Ascending aorta (tissue), 2 donors: ENCODE measurements at regions not wholly inside any gene's neighbourhood (a gene's known extent, or its start where the extent isn't known, plus 50 kb on each side); places are given as distances from the start of the nearest gene placed in this dataset.
A peak's percentile ranks its signal among the peaks of the same experiment; 100 is the strongest.

Experiments used
- DNase-seq, 2 donors: peaks; one replicate each; pipeline ENCODE4 v3.0.0-alpha.2; 2019; ENCODE audit warnings: low spot score in 2 of 2
- H3K27ac ChIP-seq, 2 donors: fragments of 200-600 bp; sonication (generic); one replicate each; pipeline ENCODE4 v1.5.1; 2016 to 2017; ENCODE audit warnings: mild to moderate bottlenecking in 1 of 2
- H3K27me3 ChIP-seq: fragments of 200-600 bp; sonication (generic); one replicate; pipeline ENCODE4 v1.5.1; 2017
- H3K36me3 ChIP-seq, 2 donors: fragments of 200-600 bp; sonication (generic); one replicate each; pipeline ENCODE4 v1.5.1; 2016
- H3K4me1 ChIP-seq, 2 donors: fragments of 200-600 bp; sonication (generic); one replicate each; pipeline ENCODE4 v1.5.1; 2016 to 2017; ENCODE audit warnings: mild to moderate bottlenecking in 1 of 2
- H3K4me3 ChIP-seq, 2 donors: fragments of 200-600 bp; sonication (generic); one replicate each; pipeline ENCODE4 v1.5.1; 2016 to 2017; ENCODE audit warnings: mild to moderate bottlenecking in 1 of 2
- H3K9me3 ChIP-seq, 2 donors: fragments of 200-600 bp; sonication (generic); one replicate each; pipeline ENCODE4 v1.5.1; 2016
- CTCF ChIP-seq, 3 experiments: fragments of 200-600 bp in 2 of 3; fragments of 450-650 bp in 1 of 3; sonication (generic) in 2 of 3; IDR thresholded peaks; one replicate each; pipeline ENCODE4 v1.5.1; 2016 to 2019; ENCODE audit warnings: antibody characterized with exemption in 3 of 3, mild to moderate bottlenecking in 1 of 3, moderate library complexity in 1 of 3
- intact Hi-C: fragments of 100-400 bp; cut with DNase I; formaldehyde crosslinking; loops from one replicate; pipeline ENCODE4 v1.15.1; 2023

- peak in 1 of 2 donors; percentile 35 for DNase-seq
- Histone ChIP-seq H3K9me3 (no peaks in the 10 kb centered on the region), H3K36me3 (no peaks in the 10 kb centered on the region), H3K4me1 (no peaks in the 10 kb centered on the region), H3K27ac (no peak overlapping the region), H3K4me3 (no peak overlapping the region), H3K27me3 (no peaks in the 10 kb centered on the region)
- intact Hi-C loops: no loop called here
- no peak for TF ChIP-seq CTCF (IDR thresholded peaks at IDR 0.05)
These were observed 118.7 kb downstream of the CYP26B1 start for GRCh38 chr2:72028996-72029395.

- intact Hi-C loops: no loop called here
- Histone ChIP-seq H3K4me3 (no peak overlapping the region), H3K9me3 (no peaks in the 10 kb centered on the region), H3K27me3 (no peaks in the 10 kb centered on the region), H3K36me3 (no peaks in the 10 kb centered on the region), H3K27ac (no peak overlapping the region), H3K4me1 (no peaks in the 10 kb centered on the region)
- TF ChIP-seq CTCF (IDR thresholded peaks at IDR 0.05): no peak
- DNase-seq: peak in 1 of 2 donors; percentile 49
These were observed 119.2 kb downstream of the CYP26B1 start for GRCh38 chr2:72028351-72028995.

GRCh38 chr2:72027426-72028161 lies 120.1 kb downstream of the CYP26B1 start:
- Histone ChIP-seq H3K4me3 (no peak overlapping the region), H3K27me3 (no peaks in the 10 kb centered on the region), H3K9me3 (no peaks in the 10 kb centered on the region), H3K27ac (no peak overlapping the region), H3K36me3 (no peaks in the 10 kb centered on the region), H3K4me1 (no peaks in the 10 kb centered on the region)
- intact Hi-C loops: no loop called here
- no peak for TF ChIP-seq CTCF (IDR thresholded peaks at IDR 0.05)
- DNase-seq: peak in 1 of 2 donors; percentile 58

- Histone ChIP-seq H3K4me1 (no peaks in the 10 kb centered on the region), H3K27me3 (no peaks in the 10 kb centered on the region), H3K27ac (no peak overlapping the region), H3K4me3 (no peak overlapping the region), H3K36me3 (no peaks in the 10 kb centered on the region), H3K9me3 (no peaks in the 10 kb centered on the region)
- DNase-seq: peak in 1 of 2 donors; percentile 25
- intact Hi-C loops: no loop called here
- no peak for TF ChIP-seq CTCF (IDR thresholded peaks at IDR 0.05)
These were observed 120.7 kb downstream of the CYP26B1 start for GRCh38 chr2:72026819-72027425.

- Histone ChIP-seq H3K27me3 (no peaks in the 10 kb centered on the region), H3K27ac (no peak overlapping the region), H3K9me3 (no peaks in the 10 kb centered on the region), H3K4me3 (no peak overlapping the region), H3K4me1 (no peaks in the 10 kb centered on the region), H3K36me3 (no peaks in the 10 kb centered on the region)
- DNase-seq: peak in 1 of 2 donors; percentile 53
- intact Hi-C loops: no loop called here
- TF ChIP-seq CTCF (IDR thresholded peaks at IDR 0.05): no peak
These were observed 123.0 kb downstream of the CYP26B1 start for GRCh38 chr2:72024451-72025175.
